Left ventricle myocardium superior (tissue), 1 donor: ENCODE measurements at regions not wholly inside any gene's neighbourhood (a gene's known extent, or its start where the extent isn't known, plus 50 kb on each side); places are given as distances from the start of the nearest gene placed in this dataset.
"Not testable (repeated sequence)": the region's sequence is repeated elsewhere in the genome, so short reads cannot be mapped to it uniquely, and the experiment has no call there.

Source experiments
- ATAC-seq: fragments of 200-7000 bp; cut with Tn5 transposase; one replicate; pipeline ENCODE4 v1.9.1; 2020; ENCODE audit warnings: mild to moderate bottlenecking, moderate library complexity
- DNase-seq: peaks from one replicate; pipeline ENCODE4 v3.0.0-alpha.2; 2020
- intact Hi-C: fragments of 100-400 bp; cut with micrococcal nuclease; formaldehyde crosslinking; loops from one replicate; pipeline ENCODE4 v1.11.0; 2022
- donor health status: DM: no; HTN: yes; CAD: no; lungs with severe emphysema.

DNA sequence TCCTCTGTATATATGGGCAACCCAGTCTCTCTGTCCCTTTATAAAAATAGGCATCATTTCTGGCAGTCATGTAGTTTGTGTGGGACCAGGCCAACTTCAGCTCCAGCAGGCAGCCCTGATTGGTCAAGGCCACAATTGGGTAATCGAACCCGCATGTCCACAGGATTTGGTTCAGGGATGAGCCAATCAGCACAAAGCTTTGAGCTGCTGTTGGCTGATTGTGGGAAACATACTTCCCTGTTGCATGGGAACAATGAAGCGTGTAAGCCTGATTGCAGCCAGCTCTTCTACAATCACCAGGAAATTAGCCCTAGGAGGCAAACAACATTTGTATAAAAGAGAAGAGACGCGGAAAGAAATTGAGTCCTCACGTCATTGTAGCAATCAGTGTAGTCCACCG lies 328.6 kb downstream of the PCNX1 start:
- intact Hi-C loops, result no loop called here
- ATAC-seq, result peak; percentile 80
- DNase-seq, result no peak

DNA sequence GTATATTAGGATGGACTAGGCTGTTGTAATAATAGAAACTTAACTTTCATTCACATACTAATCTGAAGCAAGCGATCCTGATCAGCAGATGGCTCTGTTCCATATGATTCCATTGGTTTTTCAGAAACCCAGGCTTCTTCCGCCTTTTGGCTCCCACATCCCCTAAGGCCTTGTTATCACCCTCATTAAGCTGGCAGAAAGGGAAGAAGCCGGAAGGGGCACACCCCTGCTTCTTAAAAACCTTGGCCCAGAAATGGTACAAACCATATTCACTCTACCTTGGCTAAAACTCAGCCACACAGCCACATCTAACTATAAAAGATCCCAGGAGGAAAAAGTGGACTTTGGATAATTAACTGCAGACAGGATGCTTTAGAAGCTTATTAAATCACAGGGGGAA lies 329.2 kb downstream of the PCNX1 start:
- no peak for DNase-seq
- ATAC-seq, result no peak
- intact Hi-C loops, result no loop called here

DNA sequence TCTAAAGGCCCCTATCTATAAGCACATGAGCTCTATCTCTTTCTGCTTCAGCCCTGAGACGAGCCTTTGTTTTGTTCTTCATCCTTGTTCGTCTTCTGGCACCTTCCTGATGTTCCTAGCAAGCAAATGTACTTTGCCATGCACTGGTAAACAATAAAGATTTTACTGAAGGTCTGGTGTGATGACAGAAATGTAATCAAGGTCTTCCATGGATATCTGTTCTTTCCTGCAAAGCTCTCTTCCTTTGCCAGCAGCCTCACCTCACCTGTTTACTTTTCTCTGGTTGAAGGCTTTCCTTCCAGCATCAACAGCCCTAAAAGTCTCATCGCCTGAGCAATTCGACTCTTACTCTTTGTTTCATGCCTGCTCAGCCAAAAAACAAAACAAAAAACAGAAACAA lies 330.3 kb downstream of the PCNX1 start:
- intact Hi-C loops, result no loop called here
- DNase-seq (no peak), ATAC-seq (no peak)

DNA sequence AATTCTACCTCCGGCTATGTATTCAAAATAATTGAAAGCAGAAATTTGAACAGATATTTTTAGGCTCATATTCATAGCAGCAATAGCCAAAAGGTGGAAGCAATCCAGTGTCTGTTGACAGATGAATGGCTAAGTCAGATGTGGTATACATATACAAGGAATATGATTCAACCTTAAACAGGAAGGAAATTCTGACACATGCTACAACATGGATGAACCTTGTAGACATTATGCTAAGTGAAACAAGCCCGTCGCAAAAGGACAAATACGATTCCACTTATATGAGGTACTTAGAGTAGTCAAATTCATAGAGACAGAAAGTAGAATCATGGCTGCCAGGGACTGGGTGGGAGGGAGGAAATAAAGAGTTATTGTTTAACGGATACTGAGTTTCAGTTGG lies 331.6 kb downstream of the PCNX1 start:
- intact Hi-C loops, result no loop called here
- ATAC-seq, result no peak
- DNase-seq, result no peak

DNA sequence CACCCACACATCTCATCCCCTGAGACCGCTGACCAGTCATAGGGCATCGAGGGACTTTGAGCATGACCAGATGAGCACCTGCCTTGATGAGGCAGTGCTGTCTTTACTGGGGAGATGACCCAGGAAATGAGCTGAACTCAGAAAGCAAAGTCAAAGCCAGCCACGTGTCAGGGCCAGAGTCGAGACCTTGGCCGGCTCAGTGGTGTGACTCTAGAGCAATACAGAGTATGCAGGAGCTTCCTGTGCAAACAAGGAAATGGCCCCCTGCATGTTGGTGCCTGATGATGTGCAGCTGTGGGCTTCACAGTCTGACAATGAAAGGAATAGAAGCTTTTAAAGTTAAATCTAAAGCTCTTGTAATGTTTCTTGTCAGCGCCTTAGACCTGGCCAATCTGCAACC lies 332.9 kb downstream of the PCNX1 start:
- intact Hi-C loops, result no loop called here
- DNase-seq (no peak), ATAC-seq (no peak)

DNA sequence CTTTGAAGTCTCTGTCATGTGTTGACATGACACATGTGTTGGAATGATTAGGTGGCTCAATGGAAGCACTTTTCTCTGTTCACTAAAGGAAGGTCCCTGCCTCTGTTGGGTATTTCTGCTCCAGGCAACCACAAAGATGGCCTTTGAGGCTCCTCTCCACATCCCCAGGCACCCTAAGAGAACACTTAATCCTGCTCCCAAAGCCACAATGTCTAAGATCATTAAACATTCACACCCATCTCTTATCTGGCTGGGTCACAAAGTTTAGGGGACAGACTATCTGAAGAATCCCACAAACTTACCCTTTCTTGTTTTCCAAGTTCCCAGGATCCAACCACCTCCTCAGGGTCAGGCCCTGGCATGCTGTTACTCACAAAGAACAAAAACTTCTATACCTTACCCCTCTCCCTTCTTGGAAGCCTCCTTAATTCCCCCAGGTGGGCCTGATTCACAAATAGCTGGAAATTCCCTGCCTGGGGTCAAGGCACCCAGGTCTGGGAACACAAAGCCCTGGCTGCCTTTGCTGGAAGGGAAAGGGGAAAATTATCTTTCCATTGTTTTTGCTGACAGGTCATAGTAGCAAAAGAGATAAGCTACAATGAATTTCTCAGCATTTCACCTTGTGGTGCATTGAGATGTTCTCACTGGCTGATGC lies 333.7 kb downstream of the PCNX1 start:
- intact Hi-C loops, result no loop called here
- no peak for DNase-seq

DNA sequence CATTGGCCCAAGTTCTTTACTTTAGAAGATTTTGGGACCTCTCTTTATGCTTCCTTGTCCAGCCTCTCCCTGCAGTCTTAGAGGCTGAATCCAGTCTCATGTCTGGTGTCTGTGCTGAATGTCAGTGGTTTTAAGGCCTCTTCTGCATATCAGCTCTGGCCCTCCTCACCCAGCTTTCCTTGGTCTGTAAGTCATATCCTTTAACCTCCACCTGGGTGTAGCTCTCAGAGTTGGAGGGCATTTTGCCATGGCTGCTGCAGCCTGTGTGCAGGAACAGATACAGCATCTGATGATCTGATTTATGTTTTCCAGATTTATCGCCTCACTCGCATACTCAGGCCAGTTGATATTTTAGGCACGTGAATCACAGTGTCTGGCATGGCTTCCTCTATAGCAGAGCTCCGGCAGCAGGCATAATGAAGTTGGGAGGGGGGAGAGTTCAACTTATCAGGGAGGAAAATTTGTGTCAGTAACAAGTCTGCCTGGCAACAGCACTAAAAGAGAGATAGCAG lies 335.0 kb downstream of the PCNX1 start:
- intact Hi-C loops, result no loop called here
- ATAC-seq (peak; percentile 91), DNase-seq (no peak)

More for the DNA sequence above, 333.7 kb downstream of the PCNX1 start:
- no peak for ATAC-seq

DNA sequence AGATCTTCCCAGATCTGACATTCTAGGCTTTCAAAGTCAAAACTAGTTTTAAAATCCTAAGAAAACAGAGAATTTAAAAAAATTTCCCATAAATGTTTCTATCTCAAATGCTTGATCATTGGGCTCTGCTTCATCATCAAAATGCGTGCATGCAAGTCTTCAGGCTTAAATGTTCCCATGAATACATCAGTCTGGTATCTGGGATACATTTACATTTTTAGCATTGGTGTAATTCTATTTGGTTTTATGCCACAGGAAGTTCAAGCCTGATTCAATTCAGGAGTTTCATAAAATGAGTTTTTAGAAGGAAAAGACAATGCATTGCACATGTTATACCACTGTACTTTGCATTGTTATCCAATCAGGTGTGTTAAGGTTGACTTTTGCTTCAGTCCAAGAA lies 336.4 kb downstream of the PCNX1 start:
- DNase-seq (no peak), ATAC-seq (no peak)
- intact Hi-C loops, result no loop called here

DNA sequence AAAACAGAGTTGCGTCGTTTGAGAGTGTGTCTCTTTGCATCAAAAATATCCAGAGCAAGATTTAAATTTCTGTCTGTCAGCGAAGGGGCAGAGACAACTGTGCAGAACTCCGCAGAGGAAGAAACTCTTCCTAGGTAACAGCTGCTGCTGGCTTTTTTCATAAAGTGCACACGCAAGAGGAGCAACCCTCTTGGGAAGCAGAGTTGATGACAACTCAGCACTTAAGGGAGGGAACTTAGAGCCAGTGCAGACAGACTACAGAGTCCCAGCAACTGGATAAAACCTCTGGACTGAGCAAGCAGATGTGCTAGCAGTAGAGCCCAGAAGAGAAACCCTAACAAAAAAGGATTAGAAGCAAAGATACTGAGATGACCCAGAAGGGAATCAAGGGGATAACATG lies 337.1 kb downstream of the PCNX1 start:
- ATAC-seq (peak; percentile 44), DNase-seq (no peak)
- intact Hi-C loops, result no loop called here

DNA sequence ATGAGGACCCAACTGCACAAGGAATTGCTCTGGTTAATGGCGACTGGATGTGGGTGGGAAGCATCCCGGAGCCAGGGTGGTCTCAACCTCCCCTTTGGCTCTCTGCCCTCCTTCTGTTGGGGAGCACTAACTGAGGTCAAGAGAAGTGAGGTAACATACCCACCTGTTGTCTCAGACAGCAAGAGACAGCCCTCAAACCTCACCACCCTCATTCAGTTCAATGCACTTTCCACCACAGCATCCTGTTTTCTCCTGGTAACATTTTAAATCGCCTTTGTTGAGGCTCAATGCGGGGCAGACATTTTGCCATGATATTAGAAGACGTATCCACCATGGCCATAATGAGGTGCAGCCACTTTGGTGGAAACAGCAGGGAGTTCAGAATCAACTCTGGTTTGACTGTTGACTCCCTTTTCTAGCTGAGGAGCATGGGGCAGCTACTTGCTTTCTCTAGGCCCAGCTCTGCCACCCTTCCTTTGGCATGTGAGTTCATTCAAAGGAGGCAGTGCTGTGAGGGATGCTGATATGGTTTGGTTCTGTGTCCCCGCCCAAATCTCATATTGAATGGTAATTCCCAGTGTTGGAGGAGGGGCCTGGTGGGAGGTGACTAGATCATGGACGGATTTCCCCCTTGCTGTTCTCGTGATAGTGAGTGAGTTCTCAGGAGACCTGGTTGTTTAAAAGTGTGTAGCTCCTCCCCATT lies 338.6 kb downstream of the PCNX1 start:
- intact Hi-C loops, result no loop called here
- DNase-seq (no peak), ATAC-seq (no peak)

DNA sequence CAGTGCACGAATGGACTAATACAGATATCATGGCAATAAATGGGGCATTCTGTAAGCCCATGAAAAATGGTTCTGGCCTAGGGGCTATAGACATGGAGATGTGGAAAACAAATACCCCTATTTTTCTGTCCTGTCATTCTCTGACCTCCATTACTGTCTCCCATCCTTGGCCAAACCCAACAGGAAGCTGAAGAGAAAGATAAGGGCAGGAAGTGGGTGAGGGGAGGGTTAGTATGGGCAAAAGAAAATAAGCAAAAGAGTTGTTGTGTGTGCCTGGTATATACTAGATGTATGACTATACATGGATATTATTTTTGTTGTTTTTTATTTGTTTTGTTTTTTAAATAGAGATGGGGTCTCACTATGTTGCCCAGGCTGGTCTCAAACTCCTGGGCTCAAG lies 339.3 kb downstream of the PCNX1 start:
- intact Hi-C loops, result no loop called here
- DNase-seq (no peak), ATAC-seq (no peak)

DNA sequence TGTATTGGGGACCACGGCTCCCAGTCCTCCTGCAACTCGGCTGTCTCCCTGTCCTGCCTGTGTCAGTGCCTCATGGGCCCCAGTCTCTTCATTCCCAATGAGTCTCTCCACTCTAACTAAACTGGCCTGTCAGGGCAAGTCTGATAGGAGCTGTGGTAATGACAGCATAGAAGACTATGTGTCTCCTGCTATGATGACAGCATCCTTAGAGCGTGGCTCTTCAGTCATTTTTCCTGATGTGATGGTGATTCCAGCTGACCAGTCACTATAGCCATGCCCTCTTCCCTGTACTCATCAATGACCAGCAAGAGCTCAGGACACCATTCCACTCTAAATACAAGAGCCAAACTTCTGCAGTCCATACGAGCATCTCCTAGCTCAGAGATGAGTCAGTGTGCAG lies 339.8 kb downstream of the PCNX1 start:
- ATAC-seq, result no peak
- intact Hi-C loops, result no loop called here
- no peak for DNase-seq

DNA sequence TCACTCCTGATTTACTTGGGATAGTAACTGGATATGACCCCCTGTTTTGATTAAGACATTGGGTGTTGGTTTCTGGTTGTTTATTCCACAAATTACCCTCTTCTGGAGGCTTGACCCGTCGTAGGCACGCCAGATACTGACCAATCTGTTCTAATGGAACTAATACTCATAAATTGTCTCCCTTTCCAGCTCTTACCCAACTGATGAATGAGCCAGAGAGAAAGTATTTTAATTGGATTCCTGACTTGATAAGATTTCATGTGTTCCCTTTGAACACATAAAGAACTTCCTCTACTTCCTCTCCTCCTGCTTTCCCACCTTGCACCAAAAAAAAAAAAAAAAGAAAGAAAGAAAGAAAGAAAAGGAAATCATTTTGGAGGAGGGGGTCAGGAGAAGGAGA lies 340.9 kb downstream of the PCNX1 start:
- no peak for DNase-seq
- no peak for ATAC-seq
- intact Hi-C loops, result no loop called here

DNA sequence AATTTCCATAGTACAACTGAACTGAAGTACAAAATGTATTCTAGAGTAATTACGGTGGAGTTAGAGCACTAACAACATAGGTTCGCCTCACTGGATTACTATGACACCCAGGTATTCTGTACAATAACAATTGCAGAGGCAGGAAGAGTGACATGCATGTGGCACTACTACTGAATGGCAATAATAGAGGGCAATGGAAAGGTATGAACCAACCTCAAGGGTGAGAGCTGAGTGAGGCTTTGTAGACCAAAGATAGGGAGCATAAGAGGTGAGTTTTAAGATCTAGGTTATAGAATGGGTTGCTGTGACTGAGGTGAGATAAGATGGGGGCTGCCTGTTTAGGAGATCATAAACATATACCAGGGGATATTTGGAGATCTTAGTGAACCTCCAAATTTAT lies 343.1 kb downstream of the PCNX1 start:
- intact Hi-C loops, result no loop called here
- DNase-seq, result no peak
- ATAC-seq, result no peak

DNA sequence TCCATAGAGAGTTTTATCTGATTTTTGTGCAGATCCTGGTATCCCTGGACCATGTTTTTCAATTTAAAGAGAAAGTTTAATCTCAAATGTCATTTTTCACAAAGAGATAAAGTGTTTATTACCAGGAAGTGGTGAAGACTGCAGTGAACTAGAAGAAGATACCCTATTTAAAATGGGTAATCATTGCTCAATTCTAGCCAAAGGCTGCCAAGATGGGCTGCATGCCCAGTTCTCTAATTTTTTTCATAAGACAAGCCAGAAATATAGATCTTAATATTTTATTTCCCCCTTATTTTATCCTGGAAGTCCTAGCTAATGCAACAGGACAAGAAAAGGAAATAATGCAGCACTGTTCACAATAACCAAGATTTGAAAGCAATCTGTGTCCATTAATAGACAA lies 343.5 kb downstream of the PCNX1 start:
- no peak for DNase-seq
- intact Hi-C loops, result no loop called here
- ATAC-seq, result no peak

DNA sequence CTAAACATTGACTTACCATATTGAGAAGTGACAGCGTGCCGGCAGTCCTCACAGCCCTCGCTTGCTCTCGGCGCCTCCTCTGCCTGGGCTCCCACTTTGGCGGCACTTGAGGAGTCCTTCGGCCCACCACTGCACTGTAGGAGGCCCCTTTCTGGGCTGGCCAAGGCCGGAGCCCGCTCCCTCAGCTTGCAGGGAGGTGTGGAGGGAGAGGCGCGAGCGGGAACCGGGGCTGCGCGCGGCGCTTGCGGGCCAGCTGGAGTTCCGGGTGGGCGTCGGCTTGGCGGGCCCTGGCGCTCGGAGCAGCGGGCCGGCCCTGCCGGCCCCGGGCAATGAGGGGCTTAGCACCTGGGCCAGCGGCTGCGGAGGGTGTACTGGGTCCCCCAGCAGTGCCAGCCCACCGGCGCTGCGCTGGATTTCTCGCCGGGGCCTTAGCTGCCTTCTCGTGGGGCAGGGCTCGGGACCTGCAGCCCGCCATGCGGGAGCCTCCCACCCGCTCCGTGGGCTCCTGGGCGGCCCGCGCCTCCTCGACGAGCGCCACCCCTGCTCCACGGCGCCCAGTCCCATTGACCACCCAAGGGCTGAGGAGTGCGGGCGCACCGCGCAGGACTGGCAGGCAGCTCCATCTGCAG lies 346.9 kb downstream of the PCNX1 start:
- DNase-seq, intact Hi-C loops, ATAC-seq: not testable (repeated sequence)

DNA sequence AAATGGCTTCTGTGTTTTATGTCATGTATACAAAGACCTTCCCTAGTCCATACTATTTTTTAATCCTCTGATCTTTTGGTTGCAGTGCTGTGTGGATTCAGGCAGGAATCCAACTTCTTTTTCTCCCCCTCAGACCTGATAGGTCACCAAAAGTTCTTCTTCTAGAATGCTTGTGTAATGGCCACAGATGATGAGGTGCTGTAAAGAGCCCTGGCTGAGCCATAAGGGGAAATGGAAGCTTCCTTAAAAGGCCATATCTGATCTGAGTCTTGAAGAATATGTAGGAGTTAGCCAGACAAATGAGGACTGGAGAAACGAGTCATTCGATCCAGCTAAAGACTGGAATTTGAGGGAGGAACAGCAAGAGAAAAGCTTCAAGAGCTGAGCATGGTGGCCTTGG lies 353.9 kb downstream of the PCNX1 start:
- intact Hi-C loops, result no loop called here
- ATAC-seq (no peak), DNase-seq (no peak)

DNA sequence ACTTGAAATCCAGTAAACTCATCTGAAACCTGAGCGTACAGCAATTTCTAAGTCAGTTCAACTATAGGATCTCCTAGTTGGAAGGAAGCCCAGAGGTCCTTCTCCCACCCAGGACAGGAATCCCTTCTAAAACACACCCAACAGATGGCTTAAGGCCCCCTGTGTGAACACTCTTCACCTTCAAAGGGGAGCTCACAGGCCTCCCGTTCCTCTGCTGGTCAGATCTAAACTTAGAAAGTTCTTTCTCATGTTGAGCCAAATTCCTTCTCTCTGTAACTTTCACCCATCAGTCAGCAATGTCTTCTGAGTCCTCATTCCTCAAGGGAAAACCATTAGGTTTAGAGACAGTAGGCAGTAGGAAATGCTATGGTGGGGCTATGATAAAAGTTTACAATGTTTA lies 355.2 kb downstream of the PCNX1 start:
- ATAC-seq, result no peak
- intact Hi-C loops, result no loop called here
- no peak for DNase-seq

DNA sequence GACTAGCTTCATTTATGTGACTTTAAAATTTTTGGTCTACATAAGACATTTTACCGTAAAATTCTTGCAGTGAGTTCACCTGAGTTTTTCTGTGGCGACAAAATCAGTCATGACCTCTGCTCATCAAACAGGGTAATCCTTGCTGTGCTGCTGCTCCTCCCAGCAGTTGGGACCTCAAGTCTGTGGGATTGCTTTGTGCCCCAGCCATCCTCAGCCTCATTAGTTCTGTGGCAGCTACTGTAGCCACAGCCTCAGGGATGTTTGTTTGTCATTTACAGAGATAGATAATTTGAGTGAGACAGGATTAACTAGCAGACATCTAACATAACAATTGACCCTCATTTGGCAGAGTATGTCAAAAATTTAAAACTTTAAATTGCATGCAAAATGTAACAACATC lies 357.0 kb downstream of the PCNX1 start:
- intact Hi-C loops, result no loop called here
- ATAC-seq, result no peak
- no peak for DNase-seq

DNA sequence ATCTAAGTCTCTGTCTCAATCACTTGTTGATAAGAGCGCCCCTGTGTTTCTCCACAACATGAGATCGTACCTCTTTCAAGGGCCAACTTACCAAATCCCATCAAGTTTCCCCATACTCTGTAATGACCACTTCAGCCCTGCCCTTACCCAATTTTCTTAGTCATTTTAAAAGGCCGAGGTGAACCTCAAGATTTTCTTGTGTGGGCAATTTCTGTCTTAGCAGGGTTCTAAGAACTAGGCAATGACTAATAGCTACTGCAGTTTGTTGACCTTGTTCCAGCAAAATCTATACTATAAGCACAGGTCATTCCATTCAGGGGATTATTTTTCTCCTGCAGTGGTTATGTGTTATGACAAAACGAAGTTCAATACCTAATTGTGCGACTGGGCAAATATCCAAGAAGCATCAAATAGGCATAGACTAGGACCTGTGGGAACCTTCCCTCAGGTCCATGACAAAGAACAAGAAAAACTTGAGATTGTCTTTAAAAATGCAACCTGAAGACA lies 359.8 kb downstream of the PCNX1 start:
- intact Hi-C loops, result no loop called here
- ATAC-seq, result no peak
- no peak for DNase-seq

DNA sequence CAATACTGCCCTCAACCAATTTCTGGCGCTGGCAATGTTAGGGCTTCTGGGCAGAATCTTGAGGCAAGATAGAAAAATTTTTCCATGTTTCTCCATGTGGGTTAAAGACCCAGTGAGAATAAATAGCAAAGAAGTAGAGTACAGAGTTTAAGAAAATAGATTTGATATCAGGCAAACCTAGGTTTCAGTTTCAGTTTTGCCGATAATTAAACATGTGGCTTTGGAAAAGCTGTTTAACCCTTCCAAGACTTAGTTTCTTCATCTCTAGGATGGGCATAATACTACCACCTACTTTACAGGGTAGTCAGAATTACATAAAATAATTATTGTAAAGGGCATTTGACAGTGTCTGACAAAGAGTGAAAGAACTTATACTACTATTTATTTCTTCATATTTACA lies 360.4 kb downstream of the PCNX1 start:
- DNase-seq (no peak), ATAC-seq (no peak)
- intact Hi-C loops, result no loop called here
